SIG-M5 (cell line): ENCODE measurements at regions not wholly inside any gene's neighbourhood (a gene's known extent, or its start where the extent isn't known, plus 50 kb on each side); places are given as distances from the start of the nearest gene placed in this dataset.

ENCODE experiments used
- DNase-seq: peaks from one replicate; lab custom pipeline; 2025; lab: John Stamatoyannopoulos, UW

DNA sequence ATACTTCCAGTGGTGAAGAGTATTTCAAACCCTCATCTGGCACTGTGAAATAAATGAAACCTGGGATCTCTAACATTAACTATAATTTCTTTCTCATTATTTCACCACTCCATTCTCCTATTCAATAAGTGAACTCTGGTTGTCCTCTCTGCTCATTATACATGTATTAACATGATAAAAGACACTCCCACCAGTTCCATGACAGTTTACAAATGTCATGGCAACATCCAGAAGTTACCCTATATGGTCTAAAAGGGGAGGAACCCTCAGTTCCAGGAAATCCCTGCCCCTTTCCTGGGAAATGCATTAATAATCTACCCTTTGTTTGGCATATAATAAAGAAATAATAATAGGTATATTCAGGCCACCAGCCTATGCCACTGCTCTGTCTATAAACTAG, 62.7 kb upstream of the BRINP3 start:
- DNase-seq = no peak

DNA sequence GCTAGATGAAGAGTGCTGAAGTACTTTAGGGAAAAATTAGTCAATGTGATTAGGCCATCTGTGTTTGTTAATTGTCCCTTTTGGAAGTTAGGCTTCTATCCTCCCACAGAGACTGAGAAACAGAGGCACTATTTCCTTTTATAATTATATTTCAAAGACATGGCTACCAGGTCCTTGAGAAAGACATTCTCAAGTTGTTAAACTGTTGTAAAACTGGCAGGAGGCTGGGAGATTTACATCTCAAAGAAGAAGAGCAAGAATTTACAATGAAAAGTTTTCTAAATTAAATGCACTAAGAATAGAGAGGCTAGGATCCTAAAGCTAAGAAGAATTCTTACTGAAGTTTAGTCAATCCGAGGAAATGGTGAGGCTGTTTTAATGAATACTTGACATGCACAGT, 74.0 kb upstream of the BRINP3 start:
- DNase-seq = no peak

DNA sequence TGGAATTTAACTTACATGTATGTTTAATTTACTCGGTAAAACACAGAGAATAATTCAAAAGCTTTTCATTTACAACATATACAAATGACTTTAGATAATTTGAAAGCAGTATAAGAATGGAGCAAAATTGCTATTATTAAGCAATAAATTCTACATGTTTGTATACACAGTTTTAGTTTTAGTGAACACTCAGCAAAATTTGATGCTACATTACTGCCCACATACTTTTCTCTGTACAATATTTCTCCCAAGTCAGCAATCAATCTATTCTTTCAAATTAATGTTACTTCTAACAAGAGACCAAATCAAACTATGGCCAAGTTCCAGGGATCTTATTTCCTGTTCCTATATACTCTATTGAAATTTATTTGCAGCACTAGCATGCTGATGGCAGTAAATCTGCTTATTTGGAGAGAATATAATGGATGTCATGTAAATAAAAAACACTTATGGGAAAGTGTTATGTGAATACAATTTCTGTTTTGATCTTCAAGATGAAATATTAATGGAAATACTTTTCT, 82.6 kb upstream of the BRINP3 start:
- no peak for DNase-seq

DNA sequence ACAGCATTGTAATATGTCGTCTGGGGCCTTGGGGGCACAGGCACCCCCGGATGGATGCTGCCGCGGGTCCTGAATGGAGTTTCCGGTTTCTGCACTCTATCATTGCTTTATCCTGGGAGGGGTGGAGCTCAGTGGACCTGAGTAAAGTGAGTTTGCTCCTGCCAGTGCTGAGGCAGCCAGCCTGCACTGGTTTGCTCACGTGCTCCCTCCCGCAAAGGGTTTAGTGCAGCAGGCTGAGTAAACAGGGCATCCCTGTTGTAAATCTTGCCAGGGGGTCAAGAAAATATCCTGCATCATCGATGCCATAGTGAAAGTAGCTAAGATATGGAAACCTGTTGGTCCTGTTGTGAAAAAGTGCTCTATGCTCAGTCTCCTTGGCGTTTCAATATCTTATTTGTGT, 85.6 kb upstream of the BRINP3 start:
- no peak for DNase-seq

DNA sequence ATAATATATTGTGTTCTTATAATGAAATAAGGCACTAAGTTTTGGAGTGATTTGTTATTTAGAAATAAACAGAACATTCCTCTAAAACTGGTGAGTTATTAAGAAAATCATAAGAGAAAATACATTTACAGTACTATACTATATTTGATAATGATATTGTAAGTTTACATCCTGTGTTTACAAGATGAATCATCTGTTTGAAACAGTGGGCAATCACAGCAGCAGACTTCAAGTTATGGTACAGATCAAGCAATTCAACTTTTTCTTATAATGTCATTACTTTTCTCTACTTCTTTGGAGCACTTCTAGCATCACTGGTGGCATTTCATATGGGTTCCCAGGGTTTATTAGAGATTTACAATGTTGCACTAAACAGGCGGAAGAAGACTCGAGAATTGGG, 86.5 kb upstream of the BRINP3 start:
- no peak for DNase-seq

DNA sequence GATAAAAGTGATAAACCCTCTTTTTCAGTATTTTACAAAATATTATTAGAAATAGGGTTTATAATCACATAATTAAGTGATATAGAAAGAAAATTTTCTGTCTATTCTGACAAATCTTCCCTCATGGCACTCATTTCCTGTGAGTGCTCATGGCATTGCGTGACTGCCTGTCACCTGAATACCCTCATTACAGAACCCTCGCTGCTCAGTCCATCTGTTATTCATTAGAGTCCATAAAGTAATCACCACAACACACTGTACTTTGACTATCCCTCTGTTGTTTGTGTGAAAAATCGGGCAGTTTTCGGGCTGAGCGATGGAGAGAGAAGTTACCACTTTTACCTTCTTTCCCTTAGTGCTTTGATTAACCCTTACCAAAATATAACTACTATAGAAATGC, 100.4 kb upstream of the BRINP3 start:
- DNase-seq = no peak

DNA sequence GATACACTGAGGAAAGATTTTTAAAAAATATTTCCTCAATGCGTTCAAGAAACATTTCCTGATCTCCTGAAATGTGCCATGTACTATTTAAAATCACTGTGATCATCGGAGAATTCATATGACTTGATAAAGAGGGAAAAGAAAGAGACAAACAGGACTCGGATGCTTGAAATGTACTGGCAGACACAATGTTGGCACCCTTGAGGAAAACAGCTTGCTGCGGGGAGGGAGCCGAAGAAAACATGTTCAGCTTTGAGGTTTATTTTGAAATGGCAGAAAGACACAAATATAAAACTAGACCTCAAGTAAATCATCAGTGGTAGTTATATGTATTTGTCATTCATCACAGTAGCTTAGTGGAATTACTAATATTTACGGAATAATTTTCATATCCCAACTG, 100.9 kb upstream of the BRINP3 start:
- DNase-seq = no peak

DNA sequence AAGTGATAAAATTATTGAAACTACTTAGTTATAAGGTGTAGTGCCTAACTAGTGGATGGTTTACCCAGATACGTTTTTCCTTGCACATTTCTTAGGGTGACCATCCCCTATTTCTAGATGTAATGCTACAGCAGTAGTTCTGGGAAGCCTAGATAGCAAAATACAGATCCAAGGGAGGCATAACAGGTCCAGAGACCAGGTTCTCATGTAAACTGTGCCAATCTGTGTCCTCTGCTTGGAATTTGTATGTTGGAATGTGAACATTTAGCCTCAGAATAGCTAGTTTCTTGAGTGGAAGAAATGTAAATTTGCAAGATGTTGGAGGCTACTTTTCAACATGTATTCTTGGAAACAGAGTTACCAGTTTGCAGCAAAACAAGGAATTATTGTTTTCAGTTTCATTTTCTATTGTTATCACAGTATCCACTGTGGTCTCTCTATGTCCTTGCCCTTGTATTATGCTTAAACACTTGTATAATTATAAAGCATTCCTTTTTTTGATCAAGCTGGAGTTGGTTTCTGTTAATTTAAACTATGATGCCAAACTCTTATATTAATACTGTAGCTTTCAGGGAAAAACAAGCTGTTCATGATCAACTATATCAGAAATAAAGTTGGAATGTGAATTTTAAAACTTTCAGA, 102.0 kb upstream of the BRINP3 start:
- DNase-seq = no peak

DNA sequence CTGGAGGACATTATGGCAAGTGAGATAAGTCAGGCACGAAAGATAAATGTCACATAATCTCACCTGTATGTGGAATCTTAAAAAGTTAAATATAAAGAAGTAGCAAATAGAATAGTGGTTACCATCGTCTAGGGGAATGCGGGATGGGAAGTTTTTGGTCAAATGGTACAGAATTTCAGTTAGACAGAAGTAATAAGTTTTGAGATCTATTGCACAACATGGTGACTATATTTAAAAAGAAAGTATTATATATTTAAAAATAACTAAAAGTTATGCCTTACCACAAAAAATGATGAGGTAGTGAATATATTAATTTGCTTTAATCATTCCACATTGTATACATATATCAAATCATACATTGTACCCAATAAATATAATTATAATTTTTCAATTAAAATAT, 106.2 kb upstream of the BRINP3 start:
- DNase-seq = no peak

DNA sequence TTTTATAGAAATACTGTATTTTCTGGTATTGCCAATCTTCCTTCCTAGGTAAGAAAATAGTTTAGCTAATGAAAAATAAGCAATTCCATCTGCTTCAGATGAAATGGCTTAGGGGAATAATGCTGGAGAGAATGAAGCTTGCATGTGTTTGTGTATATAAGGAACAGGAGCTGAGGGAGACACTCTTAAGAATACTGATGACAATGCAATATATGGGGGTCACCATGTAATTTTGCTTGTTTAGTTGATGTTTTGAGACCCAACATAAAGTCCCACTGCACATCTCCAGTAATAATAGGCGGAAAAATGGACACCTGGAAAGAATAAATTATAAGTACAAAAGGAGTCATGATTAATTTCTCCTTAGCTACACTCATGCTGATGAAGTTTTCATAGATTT, 110.8 kb upstream of the BRINP3 start:
- DNase-seq = no peak

DNA sequence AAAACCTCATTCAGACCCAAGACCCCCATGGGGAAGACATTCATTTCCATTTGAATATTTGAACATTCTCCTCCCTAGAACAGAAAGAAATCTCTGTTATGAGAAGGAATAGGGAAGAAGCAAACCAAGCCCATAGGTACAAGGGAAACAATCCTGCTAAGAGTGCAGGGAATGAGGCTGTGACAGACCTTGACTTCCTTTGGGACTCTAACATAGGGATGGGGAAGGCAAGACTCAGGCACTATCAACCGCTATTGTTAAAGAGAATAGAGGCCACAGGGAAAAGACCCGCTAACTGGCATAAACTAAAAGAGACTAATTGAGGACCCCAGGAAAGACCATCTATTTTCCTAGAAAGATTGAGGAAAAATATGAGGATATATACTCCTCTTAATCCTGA, 117.8 kb upstream of the BRINP3 start:
- DNase-seq = no peak

DNA sequence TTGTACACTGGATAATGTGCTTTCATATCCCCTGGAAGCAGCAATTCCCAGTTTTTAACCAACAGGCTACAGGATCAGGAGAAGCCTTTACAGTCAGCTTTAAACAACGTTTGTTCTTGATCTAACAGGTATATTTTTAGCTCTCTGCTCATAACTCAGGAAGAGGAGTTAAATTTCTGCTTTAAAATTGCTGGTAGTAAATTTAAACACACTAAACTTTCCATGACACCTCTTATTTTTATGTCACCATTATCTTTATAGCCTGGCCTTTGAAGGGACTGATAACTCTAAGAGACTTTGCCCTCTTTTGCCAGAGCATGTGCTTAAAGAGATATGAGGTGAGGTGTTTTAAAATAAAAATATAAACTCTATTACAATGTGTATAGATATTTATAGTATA, 119.6 kb upstream of the BRINP3 start:
- DNase-seq = no peak

DNA sequence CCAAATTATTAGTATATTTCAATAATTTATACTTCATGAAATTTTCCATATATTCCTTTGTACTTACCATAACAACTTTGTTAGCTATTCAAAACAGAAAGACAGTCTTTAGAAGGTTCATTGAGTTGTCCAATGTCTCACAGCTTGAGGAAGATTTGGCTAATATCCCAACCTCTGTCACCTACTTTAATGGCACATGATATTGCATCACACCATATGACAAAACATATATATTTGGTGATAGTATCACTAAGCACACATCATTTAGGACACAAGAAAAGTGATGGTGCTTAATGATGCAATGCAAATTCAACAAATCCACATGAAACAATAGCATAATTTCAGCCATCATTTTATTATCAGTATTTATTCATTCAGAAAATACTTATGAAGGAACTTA, 122.0 kb upstream of the BRINP3 start:
- DNase-seq = no peak

DNA sequence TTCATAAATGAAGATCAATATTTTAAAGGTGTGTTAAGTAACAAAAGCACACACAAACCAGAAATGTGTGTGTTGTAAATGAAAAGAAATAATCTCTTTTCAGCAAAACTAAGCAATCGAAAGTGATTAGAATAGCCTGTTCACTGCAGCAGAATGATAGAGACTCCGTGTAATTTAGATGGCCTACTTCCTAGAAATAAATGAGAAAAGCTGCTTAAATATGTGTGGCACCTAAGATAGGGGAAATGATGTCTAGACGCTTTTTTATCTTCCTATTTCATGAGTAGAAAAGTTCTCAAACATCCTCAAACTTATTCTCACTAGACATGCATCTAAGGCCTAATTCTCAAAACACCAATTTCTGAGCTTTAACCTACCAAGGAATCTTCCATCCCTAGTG, 124.7 kb upstream of the BRINP3 start:
- no peak for DNase-seq

DNA sequence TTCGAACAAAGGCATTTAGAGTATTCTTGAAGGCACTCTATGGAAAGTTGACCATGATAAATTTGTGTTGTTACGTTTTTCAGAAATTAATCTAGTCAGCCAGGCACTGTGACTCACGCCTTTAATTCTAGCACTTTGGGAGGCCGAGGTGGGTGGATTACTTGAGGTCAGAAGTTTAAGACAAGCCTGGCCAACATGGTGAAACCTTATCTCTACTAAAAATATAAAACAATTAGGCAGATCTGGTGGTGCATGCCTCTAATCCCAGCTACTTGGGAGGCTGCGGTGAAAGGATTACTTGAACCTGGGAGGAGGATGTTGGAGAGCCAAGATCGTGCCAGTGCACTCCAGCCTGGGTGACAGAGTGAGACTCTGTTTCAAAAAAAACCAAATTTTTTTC, 130.6 kb upstream of the BRINP3 start:
- no peak for DNase-seq

DNA sequence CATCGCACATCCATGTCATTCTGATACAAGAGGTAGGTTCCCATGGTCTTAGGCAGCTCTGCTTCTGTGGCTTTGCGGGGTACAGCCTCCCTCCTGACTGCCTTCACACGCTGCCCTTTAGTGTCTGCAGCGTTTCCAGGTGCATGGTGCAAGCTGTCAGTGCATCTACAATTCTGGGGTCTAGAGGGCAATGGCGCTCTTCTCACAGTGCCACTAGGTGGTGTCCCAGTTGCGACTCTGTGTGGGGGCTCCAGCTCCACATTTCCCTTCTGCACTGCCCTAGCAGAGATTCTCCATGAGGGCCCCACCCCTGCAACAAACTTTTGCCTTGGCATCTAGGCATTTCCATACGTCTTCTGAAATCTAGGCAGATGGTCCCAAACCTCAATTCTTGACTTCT, 138.2 kb upstream of the BRINP3 start:
- DNase-seq = no peak

DNA sequence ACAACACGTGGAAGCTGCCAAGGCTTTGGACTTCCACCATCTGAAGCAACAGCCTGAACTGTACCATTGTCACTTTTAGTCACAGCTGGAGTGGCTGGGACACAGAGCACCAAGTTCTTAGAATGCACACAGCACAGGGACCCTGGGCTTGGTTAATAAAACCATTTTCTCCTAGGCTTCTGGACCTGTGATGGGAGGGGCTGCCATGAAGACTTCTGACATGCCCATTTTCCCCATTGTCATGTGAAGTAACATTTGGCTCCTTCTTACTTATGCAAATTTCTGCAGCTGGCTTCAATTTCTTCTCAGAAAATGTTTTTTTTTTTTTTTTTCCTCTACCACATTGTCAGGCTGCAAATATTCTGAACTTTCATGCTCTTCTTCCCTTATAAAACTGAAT, 138.6 kb upstream of the BRINP3 start:
- DNase-seq = no peak

DNA sequence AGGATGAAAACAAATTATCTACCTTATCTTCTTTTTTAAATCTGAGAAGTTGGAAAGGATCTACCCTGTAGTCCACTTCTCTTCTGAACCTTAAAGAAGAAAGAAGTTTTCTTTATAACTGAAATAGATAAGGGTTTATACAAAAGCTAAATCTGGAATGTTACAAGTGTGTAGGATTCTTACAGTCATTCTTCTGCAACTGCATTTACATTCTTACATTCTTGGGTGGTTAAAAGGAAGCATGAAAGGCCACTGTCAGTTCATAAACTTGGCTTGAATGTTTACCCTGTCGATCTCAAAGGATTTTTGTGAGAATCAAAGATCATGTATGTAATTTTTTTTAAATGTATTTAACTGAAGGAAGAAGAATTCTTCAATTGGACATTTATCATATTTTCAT, 142.1 kb upstream of the BRINP3 start:
- no peak for DNase-seq

DNA sequence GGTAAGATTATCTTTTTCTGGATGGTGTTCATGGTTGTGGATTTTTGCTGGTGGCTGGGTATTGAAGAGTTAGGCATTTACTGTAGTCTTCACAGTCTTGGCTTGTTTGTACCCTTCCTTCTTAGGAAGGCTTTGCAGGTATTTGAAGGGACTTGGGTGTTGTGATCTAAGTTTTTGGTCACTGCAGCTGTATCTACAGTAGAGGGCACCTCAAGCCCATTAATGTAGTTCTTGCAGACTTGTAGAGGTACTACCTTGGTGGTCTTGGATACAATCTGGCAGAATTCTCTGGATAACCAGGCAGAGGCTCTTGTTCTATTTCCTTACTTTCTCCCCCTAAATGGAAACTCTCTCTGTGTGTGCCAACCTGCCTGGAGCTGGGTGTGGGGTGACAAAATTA, 155.8 kb upstream of the BRINP3 start:
- DNase-seq = no peak

DNA sequence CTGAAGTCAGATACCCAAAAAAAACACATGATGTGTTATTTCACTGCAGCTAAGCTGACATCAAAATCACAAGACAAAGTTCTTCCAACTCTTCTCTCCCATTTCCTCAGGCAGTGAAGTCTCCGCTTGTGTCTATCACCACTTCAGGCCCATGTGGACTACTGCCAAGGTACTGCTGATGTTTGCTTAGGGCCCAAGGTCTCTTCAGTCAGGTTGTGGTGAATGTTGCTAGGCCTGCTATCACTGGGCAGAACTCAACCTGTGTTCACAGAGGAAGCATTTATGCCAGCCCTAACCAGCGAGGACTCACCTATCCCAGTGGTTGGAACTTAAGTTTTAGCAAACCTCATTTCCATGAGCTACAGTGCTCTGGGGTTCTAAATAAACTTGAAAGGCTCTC, 156.5 kb upstream of the BRINP3 start:
- DNase-seq = no peak

DNA sequence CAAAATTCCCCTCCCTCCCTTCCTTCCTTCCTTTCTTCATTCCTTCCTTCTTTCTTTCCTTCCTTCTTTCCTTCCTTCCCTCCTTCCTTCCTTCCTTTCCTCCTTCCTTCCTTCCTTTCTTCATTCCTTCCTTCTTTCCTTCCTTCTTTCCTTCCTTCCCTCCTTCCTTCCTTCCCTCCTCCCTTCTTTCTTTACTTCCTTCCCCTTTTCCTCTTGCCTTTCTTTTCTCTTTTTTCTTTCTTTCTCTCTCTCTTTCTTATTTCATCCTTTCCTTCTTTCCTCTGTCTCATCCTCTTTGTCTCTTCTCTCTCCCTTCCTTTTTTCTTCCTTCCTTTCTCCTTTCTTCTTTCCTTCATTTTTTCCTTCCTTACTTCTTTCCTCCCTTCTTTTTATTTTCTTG, 171.9 kb upstream of the BRINP3 start:
- no peak for DNase-seq

DNA sequence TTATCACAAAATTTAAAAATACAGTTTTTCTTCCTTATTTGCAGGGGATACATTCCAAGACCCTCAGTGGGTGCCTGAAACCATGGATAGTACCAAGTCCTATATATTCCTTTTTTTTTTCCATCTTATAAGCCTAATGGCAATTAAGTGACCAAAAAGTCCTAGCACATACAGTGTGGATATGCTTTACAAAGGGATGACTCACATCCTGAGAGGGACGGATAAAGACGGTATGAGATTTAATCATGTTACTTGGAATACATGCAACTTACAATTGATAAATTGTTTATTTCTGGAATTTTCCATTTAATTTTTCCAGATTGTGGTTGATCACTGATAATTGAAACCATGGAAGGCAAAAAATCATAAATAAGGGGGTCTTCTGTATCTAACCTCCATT, 181.2 kb upstream of the BRINP3 start:
- no peak for DNase-seq

DNA sequence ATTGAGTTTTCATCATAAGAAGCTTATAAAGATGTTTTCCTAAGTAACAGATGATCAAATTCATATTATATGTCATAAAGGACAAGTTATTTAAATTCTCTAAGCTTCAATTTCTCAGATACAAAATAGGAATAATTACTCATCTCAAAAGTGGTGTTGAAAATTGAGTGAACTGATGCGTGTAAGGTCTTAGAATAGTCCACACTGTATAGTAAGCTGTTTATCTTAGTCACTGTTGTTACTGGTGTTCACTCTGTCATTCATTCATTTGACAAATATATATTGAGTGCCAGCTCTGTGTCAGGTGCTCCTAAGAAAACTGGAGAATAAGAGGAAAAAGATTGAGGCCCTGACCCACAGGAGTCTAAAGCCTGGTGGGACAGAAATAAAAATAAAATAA, 186.3 kb upstream of the BRINP3 start:
- DNase-seq = no peak

DNA sequence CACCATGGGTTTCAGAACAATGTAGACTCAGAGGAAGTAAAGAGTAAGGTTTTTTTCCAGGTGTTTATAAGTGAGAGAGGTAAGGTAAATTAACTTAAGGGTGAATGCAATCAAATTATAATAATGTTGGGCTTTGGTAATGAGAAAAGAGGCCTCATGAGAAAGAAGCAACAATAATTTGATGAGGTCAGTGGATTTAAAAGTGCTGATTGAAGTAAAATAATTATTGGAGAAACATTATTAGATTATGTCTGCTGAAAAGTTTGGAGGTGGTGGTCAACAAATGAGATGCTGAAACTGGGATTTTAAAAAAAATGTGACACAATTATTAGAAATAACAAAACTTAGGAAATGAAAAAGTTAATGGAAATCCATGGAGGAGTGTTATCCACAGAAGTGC, 187.4 kb upstream of the BRINP3 start:
- DNase-seq = no peak

DNA sequence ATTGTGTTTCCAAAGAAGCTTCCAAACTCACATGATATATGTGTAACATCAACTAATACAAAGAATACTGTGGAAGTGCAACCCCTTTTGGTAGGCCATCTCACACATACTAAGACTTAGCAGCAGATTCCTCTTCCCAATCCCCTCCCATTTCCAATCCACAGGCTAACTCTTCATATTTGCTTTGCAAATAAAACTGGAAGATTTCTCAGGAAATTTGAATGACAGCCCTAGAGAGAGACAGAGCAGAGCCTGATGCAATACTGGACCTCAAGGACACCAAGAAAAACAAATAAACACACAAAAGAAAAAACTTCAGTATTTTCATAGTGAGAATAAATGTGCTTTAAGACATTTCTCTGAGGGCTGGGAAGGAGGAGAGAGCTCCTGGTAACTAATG, 190.2 kb upstream of the BRINP3 start:
- no peak for DNase-seq
